ENCODE measurements at regions not wholly inside any gene's neighbourhood (a gene's known extent, or its start where the extent isn't known, plus 50 kb on each side); places are given as distances from the start of the nearest gene placed in this dataset.

DNA sequence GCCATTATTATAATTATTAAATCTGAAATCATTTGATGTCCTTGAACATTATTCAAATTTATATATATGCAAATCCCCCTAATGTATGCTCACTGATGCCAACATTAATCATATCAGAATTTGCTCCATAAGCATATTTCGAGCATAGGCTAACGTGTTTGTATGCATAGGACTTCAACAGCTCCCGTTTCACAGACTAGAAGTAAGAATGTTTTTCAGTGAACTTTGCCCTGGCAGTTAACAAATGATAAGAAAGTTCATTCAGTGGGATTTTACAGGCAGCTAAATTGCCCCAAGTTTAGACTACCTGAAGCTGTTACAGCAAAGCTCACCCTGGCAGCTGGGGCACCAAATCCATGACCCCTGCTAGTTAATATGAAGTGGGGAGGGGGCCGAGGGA lies 272.0 kb downstream of the LNPK start:
- Mint-ChIP-seq H3K4me1 (ENCODE audit: low read depth, unreplicated experiment) (no peaks in the 10 kb centered on the region), H3K27me3 (ENCODE audit: unreplicated experiment) (no peaks in the 10 kb centered on the region), H3K27ac (ENCODE audit: unreplicated experiment) (no peak overlapping the region), H3K36me3 (ENCODE audit: insufficient read depth, unreplicated experiment) (no peaks in the 10 kb centered on the region), H3K9me3 (ENCODE audit: low read depth, unreplicated experiment) (no peaks in the 10 kb centered on the region), H3K4me3 (ENCODE audit: low read depth, unreplicated experiment) (no peak overlapping the region)
- no peak for DNase-seq
- BruUV-seq (replicated peaks): no TSS peak
- TF ChIP-seq, protein P1, sequence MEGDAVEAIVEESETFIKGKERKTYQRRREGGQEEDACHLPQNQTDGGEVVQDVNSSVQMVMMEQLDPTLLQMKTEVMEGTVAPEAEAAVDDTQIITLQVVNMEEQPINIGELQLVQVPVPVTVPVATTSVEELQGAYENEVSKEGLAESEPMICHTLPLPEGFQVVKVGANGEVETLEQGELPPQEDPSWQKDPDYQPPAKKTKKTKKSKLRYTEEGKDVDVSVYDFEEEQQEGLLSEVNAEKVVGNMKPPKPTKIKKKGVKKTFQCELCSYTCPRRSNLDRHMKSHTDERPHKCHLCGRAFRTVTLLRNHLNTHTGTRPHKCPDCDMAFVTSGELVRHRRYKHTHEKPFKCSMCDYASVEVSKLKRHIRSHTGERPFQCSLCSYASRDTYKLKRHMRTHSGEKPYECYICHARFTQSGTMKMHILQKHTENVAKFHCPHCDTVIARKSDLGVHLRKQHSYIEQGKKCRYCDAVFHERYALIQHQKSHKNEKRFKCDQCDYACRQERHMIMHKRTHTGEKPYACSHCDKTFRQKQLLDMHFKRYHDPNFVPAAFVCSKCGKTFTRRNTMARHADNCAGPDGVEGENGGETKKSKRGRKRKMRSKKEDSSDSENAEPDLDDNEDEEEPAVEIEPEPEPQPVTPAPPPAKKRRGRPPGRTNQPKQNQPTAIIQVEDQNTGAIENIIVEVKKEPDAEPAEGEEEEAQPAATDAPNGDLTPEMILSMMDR (IDR thresholded peaks at IDR 0.05; ENCODE audit: unreplicated experiment): no peak
- intact Hi-C loops (cut with micrococcal nuclease; ENCODE audit: unreplicated experiment): no loop called here
- CTCF ChIA-PET: no interaction called here

DNA sequence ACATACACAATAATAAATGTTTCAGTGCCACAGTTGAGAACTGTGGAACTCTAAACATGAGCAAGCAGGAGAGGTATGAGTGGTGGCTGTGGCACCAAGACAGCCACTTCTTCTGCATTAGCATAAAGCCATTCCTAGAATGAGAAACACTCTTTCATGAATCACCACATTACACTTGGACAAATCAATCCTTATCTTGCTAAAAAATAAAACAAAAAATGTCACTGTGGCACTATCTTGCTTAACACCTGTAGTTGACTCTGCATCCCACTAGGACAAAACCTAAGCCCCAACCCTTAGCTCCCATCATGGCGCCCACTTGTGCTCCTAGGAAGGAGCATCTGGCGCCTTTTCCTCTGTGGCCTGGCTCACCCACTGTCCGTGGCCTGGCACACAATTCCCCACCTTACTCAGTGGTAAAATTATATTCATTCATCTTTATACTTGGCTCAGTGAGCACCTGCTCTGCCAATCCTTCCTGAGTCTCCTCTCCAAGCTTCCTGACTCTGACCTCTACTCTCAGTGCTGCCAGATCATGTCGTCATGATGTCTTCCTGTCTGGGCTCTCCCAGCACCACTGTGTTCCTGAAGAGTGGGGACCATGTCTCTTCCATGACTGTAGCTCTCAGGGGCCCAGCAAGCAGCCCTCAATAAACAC lies 272.9 kb downstream of the LNPK start:
- no peak overlapping the region for H3K4me3 Mint-ChIP-seq (ENCODE audit: low read depth, unreplicated experiment)
- TF ChIP-seq, protein P1 (IDR thresholded peaks at IDR 0.05; ENCODE audit: unreplicated experiment): no peak
- no peaks in the 10 kb centered on the region for H3K27me3 Mint-ChIP-seq (ENCODE audit: unreplicated experiment)
- H3K9me3 Mint-ChIP-seq (ENCODE audit: low read depth, unreplicated experiment): no peaks in the 10 kb centered on the region
- no peak for DNase-seq
- BruUV-seq (replicated peaks): no TSS peak
- no peaks in the 10 kb centered on the region for H3K36me3 Mint-ChIP-seq (ENCODE audit: insufficient read depth, unreplicated experiment)
- H3K27ac Mint-ChIP-seq (ENCODE audit: unreplicated experiment): no peak overlapping the region
- no peaks in the 10 kb centered on the region for H3K4me1 Mint-ChIP-seq (ENCODE audit: low read depth, unreplicated experiment)
- intact Hi-C loops (cut with micrococcal nuclease; ENCODE audit: unreplicated experiment): no loop called here
- CTCF ChIA-PET: no interaction called here

DNA sequence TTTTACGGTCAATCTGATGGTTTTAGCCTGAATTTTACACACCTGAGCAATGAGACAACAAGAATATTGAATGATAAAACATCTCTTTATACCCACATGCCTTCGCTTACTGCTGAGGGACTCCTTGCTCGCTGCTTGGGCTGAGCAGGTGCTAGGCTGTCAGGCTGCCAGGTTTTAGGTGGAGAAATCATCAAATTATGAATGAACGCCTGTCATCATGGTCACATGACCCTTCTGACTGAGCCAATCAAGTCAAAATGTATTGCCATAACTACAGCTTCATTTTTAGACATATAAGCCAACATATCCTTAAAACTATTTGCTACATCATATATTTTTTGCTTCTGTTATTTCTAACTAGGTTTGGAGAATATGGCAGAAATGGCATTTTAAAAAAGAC lies 274.0 kb downstream of the LNPK start:
- no peak overlapping the region for H3K27ac Mint-ChIP-seq (ENCODE audit: unreplicated experiment)
- no peaks in the 10 kb centered on the region for H3K4me1 Mint-ChIP-seq (ENCODE audit: low read depth, unreplicated experiment)
- H3K4me3 Mint-ChIP-seq (ENCODE audit: low read depth, unreplicated experiment): no peak overlapping the region
- H3K9me3 Mint-ChIP-seq (ENCODE audit: low read depth, unreplicated experiment): no peaks in the 10 kb centered on the region
- TF ChIP-seq, protein P1 (IDR thresholded peaks at IDR 0.05; ENCODE audit: unreplicated experiment): no peak
- CTCF ChIA-PET: no interaction called here
- no peak for DNase-seq
- no TSS peak for BruUV-seq (replicated peaks)
- H3K36me3 Mint-ChIP-seq (ENCODE audit: insufficient read depth, unreplicated experiment): no peaks in the 10 kb centered on the region
- H3K27me3 Mint-ChIP-seq (ENCODE audit: unreplicated experiment): no peaks in the 10 kb centered on the region
- intact Hi-C loops (cut with micrococcal nuclease; ENCODE audit: unreplicated experiment): no loop called here

DNA sequence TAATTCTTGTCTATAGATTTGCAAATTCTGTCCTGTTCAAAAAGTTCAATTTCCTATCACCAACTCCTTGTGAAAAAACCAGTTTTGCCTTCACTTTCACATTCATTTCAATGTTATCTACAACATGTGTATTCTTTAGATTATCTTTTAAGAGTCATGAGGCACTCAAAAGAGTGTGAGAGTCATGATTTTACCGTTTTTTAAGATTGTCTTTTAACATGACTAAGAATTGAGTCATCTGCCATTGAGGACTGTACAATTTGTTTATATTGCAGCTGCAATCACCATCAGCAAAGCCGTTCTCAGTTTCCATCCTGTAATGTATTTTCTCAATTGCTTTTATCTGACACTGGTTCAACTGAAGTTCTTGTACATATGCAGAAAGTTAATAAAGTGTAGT lies 275.8 kb downstream of the LNPK start:
- intact Hi-C loops (cut with micrococcal nuclease; ENCODE audit: unreplicated experiment): no loop called here
- Mint-ChIP-seq H3K27ac (ENCODE audit: unreplicated experiment) (no peak overlapping the region), H3K4me3 (ENCODE audit: low read depth, unreplicated experiment) (no peak overlapping the region), H3K9me3 (ENCODE audit: low read depth, unreplicated experiment) (no peaks in the 10 kb centered on the region), H3K4me1 (ENCODE audit: low read depth, unreplicated experiment) (no peaks in the 10 kb centered on the region), H3K36me3 (ENCODE audit: insufficient read depth, unreplicated experiment) (no peaks in the 10 kb centered on the region), H3K27me3 (ENCODE audit: unreplicated experiment) (no peaks in the 10 kb centered on the region)
- no peak for DNase-seq
- CTCF ChIA-PET: no interaction called here
- BruUV-seq (replicated peaks): no TSS peak
- TF ChIP-seq, protein P1 (IDR thresholded peaks at IDR 0.05; ENCODE audit: unreplicated experiment): no peak
